Glutamatergic neuron (in vitro differentiated cells): ENCODE measurements at regions not wholly inside any gene's neighbourhood (a gene's known extent, or its start where the extent isn't known, plus 50 kb on each side); places are given as distances from the start of the nearest gene placed in this dataset.

Experiments
- DNase-seq: peaks from one replicate; pipeline ENCODE4 v3.0.0; 2022
- H3K27ac Mint-ChIP-seq: one replicate; pipeline ENCODE4 v1.8.0; 2020; ENCODE audit warnings: mild to moderate bottlenecking, mixed read lengths, inconsistent platforms; ENCODE audit not compliant: unreplicated experiment
- H3K27me3 Mint-ChIP-seq: one replicate; pipeline ENCODE4 v1.8.0; 2020; ENCODE audit warnings: mild to moderate bottlenecking, moderate library complexity, mixed read lengths, inconsistent platforms; ENCODE audit not compliant: unreplicated experiment
- H3K36me3 Mint-ChIP-seq: one replicate; pipeline ENCODE4 v1.8.0; 2020; ENCODE audit warnings: mild to moderate bottlenecking, mixed read lengths, inconsistent platforms; ENCODE audit not compliant: unreplicated experiment
- H3K4me1 Mint-ChIP-seq: one replicate; pipeline ENCODE4 v1.8.0; 2020; ENCODE audit warnings: mild to moderate bottlenecking, low read depth, mixed read lengths, inconsistent platforms; ENCODE audit not compliant: unreplicated experiment
- H3K4me3 Mint-ChIP-seq: one replicate; pipeline ENCODE4 v1.8.0; 2020; ENCODE audit warnings: mild to moderate bottlenecking, mixed read lengths, inconsistent platforms; ENCODE audit not compliant: unreplicated experiment
- H3K9me3 Mint-ChIP-seq: one replicate; pipeline ENCODE4 v1.8.0; 2020; ENCODE audit warnings: mild to moderate bottlenecking, moderate library complexity, mixed read lengths, inconsistent platforms; ENCODE audit not compliant: unreplicated experiment
- TF ChIP-seq, protein P1 (sequence below): fragments of 200-600 bp; sonication (generic); IDR thresholded peaks from one replicate; pipeline ENCODE4 v1.5.0; 2021; ENCODE audit not compliant: partially characterized antibody, unreplicated experiment

DNA sequence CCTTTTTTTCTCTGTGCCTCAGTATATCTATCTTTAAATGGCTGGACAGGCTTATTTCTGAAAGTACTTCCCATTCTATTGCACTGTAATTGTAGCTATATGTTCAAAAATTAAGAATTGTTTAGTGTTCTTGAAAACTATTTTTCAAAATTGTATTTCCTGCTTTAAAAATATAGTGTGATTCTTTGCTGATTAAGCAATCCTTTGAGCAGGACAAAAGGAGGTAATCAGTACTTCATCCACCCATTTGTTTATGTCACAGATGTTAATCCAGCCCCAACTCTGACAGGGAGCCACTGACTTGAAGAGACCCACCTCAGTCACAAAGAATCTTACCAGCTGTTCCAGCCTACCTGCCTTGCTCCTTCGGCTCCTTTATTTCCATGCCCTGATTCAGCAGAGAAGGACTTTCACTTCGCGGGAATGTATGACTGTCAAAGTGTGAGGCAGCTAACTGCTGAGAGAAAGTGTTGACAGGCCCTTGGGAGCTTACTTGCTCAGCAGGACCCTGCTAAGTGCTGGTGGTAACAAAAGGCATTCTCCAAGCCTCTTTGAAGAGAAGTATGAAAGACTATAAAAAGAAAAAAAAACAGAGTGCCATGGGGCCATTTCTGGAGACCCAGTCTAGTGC, 393.3 kb upstream of the CYRIA start:
- DNase-seq: no peak
- Mint-ChIP-seq H3K4me3 (no peak overlapping the region), H3K36me3 (no peaks in the 10 kb centered on the region), H3K4me1 (no peaks in the 10 kb centered on the region), H3K9me3 (no peaks in the 10 kb centered on the region), H3K27me3 (no peaks in the 10 kb centered on the region), H3K27ac (no peak overlapping the region)
- TF ChIP-seq, protein P1, sequence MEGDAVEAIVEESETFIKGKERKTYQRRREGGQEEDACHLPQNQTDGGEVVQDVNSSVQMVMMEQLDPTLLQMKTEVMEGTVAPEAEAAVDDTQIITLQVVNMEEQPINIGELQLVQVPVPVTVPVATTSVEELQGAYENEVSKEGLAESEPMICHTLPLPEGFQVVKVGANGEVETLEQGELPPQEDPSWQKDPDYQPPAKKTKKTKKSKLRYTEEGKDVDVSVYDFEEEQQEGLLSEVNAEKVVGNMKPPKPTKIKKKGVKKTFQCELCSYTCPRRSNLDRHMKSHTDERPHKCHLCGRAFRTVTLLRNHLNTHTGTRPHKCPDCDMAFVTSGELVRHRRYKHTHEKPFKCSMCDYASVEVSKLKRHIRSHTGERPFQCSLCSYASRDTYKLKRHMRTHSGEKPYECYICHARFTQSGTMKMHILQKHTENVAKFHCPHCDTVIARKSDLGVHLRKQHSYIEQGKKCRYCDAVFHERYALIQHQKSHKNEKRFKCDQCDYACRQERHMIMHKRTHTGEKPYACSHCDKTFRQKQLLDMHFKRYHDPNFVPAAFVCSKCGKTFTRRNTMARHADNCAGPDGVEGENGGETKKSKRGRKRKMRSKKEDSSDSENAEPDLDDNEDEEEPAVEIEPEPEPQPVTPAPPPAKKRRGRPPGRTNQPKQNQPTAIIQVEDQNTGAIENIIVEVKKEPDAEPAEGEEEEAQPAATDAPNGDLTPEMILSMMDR: no peak

DNA sequence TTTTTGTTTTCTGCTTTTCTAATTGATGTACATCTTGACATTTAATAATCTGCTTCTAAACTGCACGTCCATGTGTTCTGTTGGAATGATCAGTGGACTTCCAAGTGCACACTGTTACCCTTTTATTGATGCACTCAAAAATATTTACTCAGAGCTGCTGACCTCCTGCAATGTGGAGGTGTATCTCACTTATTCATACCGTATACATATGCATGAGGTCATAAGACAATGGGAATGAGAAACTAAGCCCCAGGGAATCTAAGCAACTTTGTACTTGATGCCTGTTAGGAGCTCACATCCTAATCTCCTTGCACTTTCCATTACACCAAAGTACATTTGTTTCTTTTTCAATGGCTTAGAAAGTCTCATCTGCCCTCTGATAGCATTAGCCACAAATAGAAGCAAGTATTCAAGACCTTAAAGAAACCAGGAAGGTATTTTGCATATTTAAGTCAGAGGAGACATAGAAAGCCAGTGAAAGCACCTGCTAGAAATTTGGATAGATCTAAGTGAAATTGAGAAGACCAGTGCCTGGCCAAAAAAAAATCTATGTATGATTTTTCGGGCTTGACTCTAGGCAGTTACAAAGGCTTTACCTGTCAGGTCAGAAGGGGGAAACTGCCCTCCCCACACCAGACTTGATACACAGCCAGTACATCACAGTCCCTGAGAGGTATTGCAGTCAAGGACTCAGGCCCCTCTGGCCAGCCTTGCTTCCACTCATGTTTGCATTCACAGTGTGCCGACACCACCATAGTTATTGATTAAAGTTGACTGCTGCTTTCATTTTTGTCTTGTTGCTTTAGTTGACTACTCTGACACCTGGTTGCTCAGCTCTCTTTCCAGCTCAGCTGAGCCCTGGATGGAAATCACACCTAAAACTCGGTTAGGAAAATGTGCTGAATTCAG, 391.7 kb upstream of the CYRIA start:
- DNase-seq: no peak
- H3K4me1 Mint-ChIP-seq: no peaks in the 10 kb centered on the region
- H3K36me3 Mint-ChIP-seq: no peaks in the 10 kb centered on the region
- no peak overlapping the region for H3K4me3 Mint-ChIP-seq
- H3K27me3 Mint-ChIP-seq: no peaks in the 10 kb centered on the region
- TF ChIP-seq, protein P1: no peak
- no peak overlapping the region for H3K27ac Mint-ChIP-seq
- no peaks in the 10 kb centered on the region for H3K9me3 Mint-ChIP-seq

DNA sequence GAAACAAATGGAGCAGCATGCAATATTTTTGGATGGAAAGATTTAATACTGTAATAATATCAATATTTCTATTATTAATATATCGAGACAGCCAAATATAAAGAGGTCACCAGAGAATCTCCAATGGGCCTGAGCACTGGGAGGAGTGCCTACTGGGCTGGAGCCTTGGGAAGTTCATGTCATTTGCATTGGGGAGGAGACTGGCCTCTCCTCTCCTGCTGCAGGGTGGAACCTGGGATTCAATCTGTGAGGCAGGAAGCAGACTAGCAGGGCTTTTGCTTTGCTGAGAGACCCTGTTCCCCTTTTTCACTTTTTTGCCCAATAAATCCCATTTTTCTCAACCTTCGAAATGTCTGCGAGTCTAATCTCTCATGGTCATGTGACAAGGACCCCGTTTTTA, 390.6 kb upstream of the CYRIA start:
- Mint-ChIP-seq H3K4me1 (no peaks in the 10 kb centered on the region), H3K27ac (no peak overlapping the region)
- no peak for DNase-seq

DNA sequence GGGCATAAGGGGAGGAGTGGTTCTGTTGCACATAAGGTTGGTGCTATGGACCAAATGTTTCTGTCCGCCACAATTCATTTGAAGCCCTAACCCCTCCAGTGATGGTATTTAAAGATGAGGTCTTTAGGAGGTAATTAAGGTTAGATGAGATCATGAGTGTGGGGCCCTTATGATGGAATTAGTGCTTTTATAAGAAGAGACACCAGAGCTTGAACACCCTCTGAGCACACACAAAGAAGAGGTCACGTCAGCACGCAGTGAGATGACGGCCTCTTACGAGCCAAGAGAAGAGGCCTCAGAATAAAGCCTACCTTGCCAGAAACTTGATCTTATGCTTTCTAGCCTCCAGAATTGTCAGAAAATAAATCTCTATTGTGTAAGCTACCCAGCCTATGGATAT, 386.4 kb upstream of the CYRIA start:
- no peaks in the 10 kb centered on the region for H3K4me1 Mint-ChIP-seq
- H3K4me3 Mint-ChIP-seq: no peak overlapping the region
- no peaks in the 10 kb centered on the region for H3K9me3 Mint-ChIP-seq
- no peak for DNase-seq
- H3K36me3 Mint-ChIP-seq: no peaks in the 10 kb centered on the region
- H3K27ac Mint-ChIP-seq: no peak overlapping the region
- TF ChIP-seq, protein P1: no peak
- H3K27me3 Mint-ChIP-seq: no peaks in the 10 kb centered on the region

More for the DNA sequence above, 390.6 kb upstream of the CYRIA start:
- Mint-ChIP-seq H3K36me3 (no peaks in the 10 kb centered on the region), H3K9me3 (no peaks in the 10 kb centered on the region), H3K27me3 (no peaks in the 10 kb centered on the region), H3K4me3 (no peak overlapping the region)
- TF ChIP-seq, protein P1: no peak

DNA sequence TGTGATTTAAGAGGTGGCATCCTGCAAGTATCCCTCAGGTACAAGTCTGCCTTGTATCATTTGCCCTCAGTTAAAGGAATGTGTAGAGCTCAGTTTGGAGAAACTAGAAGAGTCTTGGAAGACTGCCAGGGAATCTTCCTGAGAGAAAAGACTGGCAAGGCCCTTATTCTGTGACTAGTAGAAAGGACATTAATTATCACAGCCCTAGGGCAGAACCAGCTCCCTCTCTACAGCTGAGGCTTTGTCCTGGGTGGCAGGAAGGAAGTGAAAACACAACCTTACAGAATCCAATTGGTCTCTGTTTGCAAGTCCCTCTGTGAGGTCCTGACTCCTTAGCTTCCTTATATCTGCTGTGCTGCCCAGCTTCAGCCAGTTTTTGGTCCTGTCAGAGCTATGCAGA, 385.9 kb upstream of the CYRIA start:
- H3K27ac Mint-ChIP-seq: no peak overlapping the region
- no peaks in the 10 kb centered on the region for H3K36me3 Mint-ChIP-seq
- no peaks in the 10 kb centered on the region for H3K9me3 Mint-ChIP-seq
- no peaks in the 10 kb centered on the region for H3K4me1 Mint-ChIP-seq
- TF ChIP-seq, protein P1: no peak
- no peak overlapping the region for H3K4me3 Mint-ChIP-seq
- no peak for DNase-seq
- H3K27me3 Mint-ChIP-seq: no peaks in the 10 kb centered on the region
